NCI-H82 treated with DMSO at 0.1 percent for 48 hours (cell line): ENCODE measurements at regions not wholly inside any gene's neighbourhood (a gene's known extent, or its start where the extent isn't known, plus 50 kb on each side); places are given as distances from the start of the nearest gene placed in this dataset.

ENCODE experiments used
- DNase-seq: peaks from one replicate; lab custom pipeline; 2025; ENCODE audit not compliant: unreplicated experiment; lab: John Stamatoyannopoulos, UW

DNA sequence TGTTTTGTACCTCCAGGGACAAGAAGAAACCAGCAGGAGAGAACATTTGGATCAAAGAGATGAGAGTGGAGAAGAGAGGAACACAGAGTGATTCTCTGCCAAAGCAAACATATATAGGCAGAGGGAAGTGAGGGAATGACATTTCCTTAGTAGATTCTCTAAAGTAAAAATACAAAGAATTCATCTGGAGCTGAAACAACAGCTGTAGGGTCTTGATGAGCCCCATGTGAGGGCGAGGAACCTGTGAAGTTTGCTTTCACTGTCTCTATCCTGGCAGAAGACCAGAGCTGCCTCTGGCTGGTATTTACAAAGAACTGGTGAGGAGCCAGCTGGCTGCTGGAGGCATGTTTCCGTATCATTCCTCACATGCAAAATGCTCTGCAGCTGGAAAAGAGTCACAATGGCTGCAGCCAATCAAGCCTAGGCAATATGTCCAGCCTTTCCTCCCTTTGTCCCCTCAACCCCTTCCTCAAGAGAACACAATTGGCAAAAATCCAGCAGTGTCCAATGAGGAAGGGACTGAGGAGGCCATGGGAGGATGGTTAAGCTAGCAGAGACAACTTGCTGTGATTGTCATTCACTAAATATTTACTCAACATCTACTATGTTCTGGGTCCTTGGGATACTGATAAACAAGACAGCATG lies 122.5 kb downstream of the PHLDA1 start:
- DNase-seq, result no peak

DNA sequence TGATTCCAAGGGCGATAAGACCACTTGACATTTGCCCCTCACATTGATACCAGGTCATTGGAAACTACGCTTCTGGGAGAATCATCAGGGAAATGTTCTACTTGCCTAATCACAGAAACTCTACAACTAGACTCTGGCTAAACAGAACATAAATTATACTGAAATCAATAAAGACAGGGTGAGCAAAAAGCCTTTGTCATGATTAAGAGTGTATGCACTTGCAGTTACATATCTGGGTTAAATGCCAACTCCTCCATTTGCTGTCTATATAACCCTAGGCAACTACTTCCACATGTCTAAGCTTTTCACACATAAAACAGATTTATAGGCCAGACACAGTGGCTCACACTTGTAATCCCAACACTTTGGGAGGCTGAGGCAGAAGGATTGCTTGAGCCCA lies 125.7 kb downstream of the PHLDA1 start:
- DNase-seq, result no peak

DNA sequence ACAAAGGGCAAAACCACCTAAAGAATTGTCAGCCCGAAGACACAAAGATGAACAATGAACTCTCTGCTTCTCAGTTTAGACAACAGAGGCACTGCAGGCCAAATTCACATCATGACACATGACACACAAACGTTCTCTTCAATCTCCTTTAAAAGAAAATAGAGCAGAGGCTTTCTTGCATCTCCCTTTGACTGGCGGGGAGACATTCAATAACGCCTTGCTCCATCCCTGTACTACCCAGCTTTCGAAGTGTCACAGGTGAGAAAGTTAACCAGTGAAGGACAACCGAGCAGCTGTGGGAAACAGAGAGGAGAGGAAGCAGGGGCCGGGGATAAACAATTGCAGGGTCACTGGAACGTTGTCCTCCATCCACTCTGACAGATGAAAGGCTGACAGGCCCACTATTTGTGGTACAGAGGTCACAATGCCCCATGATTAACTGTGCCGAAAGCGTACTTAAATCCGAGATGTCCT lies 130.8 kb downstream of the PHLDA1 start:
- no peak for DNase-seq

DNA sequence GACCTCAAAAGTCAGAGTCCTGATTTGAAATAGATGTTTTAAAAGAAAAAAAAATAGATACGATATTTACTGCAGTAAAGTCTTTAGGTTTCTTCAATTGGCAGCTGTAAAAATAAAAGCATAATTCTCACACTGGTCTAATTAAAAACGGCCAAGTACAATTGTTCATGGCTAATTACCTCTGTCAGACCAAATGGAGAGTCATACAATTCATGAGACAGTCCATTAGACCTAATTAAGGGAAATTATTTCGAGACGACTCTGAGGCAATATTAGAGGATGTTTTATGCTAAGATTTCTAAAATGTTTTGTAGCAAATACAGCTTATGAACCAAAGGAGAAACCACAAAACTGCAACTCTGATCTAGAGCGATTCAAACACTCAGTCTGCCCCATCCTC lies 131.3 kb downstream of the PHLDA1 start:
- DNase-seq, result no peak

DNA sequence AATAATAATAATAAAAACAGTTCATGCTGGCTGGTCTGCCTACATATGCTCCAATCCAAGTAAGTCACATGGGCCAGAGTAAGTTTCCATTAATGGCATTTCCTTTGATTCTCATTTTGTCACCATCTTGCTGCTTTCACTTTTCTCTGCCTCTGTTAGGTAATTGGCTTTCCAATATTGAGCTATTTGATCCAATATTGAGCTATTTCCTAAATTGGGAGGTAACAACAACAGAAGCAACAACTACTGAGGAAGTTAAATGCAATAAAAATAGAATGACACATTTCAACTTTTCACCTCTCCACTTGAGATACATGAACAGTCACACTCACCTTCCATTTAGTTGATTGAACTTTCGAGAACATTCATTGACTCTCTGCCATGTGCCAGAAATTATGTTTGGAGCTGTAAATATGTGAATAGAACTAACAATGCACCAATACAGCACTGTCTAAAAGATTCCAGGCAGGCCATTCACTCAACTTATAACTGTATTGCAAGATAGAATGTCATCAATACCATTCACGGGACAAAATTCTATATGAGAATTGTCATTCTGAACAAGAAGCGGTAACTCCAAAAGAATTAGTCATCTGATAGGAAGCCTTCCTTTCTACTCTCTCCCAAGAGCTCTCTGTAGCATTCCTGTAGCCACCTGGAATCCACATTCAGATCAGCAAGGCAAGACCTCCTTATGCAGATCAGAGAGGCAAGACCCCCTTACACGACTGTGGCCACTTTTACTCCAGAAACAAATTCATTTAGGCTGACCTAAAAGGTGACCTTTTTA lies 136.4 kb downstream of the PHLDA1 start:
- DNase-seq, result no peak

DNA sequence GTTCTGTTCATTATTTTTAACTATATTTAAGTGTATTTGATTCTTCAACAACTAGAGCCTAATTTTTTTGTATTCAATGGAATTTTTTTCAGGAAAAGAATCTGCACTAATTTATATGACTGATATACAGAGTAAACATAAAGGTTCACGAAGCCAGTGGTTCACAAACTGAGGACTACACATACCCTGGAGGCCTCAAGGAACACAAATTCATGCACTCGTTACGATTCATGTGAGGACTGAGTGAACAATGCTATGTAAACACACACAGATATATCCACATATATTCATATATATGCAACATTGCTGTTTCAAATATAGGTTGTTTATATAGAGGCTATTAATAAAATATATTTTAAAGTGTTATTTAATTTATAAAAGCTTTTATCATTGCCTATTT lies 137.8 kb downstream of the PHLDA1 start:
- no peak for DNase-seq

DNA sequence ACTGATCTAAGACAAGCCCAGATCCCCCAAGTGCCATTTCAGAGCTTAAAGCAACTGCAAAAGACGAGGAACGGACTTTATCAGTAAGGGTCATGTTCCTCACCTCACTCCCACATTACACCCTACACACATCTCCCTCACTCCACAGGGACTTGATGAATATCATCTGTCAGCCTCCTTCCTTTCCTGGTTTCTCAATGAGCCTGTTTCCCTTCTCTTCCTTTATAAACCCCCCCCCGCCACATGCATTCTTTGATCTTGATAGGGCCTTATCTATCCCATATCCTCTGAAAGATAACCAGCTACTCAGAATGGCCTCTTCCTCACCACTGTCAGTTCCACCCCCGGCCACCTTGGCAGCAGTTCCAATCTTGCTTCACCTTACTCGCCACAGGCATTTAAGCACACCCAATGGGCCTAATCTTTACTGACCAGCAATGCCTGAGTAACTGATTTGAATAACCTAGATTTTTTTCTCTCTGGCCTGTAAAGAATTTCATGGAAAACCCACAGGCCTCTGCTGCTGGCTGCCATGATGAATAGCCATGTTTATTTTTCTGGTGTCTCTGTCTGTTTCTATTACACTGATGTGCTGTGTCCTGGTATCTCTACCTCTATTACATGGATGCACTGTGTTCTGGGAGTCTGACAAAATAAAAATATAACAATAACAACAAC lies 138.7 kb downstream of the PHLDA1 start:
- DNase-seq, result no peak

DNA sequence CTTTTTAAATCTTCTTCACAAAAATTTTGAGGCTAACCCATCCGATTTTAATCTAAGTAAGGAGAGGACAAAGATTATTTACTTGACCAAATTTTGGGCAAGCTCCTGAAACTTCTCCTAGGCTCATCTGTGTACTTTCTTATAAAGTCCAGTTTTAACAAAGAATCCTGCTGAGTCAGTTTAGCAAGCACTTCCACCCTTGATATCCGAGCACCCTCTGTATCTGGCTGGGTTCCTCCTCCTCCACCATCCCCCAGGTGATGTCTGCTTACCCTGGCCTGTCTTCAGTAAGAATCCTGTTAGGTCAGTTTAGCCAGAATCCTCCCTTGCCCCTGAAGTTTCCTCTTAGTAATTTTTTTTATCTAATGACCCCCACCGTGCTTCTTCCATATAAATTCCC lies 140.5 kb downstream of the PHLDA1 start:
- no peak for DNase-seq

DNA sequence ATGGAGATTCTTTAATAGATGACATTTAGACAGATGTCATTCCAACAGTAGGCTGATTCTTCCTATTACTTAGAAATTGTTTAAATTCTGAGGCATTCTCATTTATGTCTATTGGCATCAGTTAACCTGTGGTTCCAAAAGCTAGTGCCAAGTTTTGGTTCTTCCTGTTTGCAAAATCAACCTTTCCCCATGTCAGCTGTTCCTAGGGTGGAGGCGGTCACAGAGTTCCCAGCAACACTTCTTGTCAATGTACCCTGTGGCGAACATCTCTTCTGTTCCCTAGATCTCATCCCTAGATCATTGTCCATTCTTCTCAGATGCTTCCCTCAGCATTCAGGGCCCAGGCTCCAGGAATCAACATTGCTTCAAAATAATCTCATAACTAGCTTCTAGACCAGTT lies 140.9 kb downstream of the PHLDA1 start:
- DNase-seq, result no peak

DNA sequence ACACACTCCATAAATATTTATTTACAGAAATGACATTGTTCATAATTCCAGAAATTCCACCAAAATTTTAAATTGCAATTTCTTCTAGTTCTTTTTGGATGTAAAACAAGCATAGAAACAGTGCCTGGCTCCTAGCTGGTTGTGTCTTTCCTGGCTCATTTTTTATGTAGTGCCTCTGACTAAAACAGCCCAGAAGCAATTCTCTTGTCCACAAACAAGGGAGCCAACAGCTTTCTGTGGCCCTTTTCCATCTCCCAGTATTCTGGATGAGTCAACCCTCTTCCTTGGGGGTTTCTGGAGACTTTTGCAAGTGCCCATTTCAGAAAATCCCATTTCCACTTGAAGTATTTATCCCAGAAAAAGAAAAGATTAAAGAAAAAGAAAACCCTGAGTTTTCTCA lies 141.4 kb downstream of the PHLDA1 start:
- no peak for DNase-seq

DNA sequence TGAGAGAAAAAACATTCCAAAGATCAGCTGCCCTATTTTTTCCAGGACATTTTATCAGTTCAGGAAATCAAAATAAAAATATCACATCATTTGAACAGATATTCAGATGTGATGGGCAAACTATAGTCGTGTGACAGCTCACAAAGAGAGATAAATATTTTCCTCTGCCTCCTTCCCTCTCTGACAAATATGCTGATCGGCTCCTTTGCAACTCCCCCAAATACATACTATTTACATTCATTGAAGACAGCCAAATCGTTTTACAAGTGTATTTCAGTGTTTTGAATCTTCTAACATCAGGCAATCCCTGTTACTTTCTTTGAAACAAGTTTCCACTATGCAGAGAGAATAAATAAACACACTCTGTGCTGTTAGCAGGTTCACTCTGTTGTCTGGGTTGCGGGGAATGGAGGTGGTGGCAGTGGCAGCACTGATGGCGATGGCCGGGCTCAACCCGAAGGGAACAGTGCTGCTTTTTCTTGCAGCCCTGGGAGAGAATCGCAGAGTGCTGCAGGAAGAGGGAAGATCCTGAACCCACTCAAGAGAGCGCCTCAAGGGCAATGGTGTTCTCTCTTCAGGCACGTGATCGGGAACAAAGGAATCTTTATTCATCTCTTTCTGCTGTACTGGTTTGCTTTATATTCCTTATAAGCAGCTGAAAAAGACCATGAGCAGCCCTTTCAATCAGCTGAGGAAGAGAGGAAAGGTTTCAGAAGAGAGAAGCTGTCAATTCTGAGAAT lies 142.5 kb downstream of the PHLDA1 start:
- no peak for DNase-seq

DNA sequence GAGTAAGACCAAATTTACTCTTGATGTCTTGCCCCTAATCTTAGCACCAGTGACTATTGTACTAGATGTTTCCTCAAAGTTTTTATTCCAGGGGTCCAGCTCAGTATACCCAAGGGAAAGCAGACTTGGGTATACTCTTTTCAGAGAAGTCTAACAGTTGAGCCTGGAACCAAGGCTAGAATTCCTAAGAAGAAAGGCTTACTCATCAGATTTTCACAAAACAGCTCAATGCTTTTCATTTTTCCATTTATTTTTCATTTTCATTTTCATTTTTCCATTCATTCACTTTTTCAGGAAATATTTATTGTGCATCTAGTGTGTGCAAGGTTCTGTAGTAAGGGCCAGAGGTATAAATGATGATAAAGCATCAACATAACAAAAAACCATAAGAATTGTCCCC lies 143.2 kb downstream of the PHLDA1 start:
- DNase-seq, result no peak

DNA sequence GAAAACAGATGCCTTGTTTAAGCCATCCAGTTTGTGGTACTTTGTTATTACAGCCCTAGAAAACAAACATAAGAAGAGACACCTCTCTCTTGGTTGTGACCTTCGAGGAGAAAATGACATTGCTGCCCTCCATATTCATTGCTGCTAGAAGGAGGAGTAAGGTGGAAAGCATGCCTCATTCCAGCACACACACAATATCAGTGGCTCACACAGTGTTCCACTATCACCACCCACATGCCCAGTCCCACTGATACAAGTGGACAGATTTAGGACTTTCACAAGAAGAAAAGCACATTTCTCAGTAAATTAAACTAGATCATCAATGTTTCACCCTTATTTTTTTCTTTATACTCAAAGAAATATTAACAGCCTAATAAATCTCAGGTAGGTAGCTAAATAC lies 143.6 kb downstream of the PHLDA1 start:
- no peak for DNase-seq

DNA sequence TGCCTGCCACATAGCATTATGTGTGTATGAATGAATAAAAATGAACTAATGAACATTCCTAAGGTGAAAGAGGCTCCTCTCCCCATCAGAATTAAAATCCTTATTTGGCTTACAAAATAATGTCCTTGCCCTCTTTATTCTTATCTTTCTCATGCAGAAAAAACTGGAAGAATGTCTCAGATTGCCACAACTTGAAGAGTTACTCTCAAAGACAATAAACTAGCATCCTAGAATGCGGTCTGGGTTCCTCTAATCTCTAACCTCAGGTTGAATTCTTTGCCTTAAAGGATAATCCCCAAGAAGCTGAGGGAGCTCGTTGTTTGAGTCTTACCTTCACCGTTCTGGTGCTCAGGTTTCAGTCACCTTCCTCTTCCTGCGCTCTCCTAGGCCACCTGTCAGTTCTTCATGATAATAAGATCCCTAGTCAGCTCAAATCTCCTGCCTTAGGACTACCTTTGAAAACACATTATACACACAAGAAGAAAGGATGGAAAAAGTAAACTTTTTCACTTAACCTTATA lies 147.1 kb downstream of the PHLDA1 start:
- no peak for DNase-seq

DNA sequence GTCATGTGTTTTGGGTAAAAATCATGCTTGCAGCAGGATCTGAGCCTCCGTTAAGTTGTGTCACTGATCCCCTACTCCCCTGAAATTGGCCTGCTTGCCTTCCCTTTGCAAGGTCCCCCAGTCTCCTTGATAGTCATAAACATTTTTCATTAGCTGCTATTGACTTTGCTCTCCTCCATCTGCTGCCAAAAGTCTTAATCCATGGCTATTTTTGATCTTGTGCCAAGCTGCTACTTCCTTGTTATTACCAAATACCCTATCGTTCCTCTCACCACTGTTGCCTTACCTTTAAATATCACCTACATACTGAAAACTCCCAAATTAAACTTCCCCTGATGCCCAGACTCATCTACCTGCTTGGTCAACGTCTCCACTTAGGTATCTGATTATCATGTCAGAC lies 148.3 kb downstream of the PHLDA1 start:
- DNase-seq, result peak; percentile 63

DNA sequence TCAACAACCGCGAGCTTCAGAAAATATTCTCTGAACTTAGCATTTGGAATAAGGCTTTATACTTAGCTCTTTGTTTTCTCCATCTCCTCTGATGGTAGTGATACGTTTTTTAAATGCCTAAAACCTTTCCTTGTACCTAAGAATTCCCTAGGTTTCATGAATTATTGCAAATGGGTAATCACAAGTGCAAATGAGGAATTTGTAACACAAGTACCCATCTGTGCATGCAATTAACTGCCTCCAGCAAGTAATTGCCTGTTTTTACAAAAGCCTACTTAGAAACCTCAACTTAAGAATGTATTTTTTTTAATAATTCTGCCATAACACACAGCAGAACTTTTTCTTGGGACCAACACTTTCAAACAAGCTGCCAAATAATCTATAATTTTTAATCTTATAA lies 149.2 kb downstream of the PHLDA1 start:
- DNase-seq, result no peak

DNA sequence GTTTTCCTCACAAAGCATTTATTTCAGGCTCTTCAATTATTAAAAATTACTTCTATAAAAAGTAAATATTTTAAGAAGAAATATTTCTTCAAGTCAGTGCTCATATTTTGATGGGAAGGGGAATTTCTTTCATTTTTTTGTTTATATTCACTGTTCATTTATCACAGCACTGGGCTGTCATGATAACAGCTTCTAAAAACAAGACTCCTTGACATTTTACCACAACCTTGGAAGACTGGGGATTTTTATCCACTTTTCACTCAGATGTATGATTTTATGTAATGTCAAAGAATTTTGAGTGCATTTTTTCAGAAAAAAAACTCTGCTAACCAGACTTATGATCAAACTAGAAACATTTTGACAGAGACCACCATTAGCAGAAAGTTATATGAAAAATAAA lies 149.7 kb downstream of the PHLDA1 start:
- no peak for DNase-seq

DNA sequence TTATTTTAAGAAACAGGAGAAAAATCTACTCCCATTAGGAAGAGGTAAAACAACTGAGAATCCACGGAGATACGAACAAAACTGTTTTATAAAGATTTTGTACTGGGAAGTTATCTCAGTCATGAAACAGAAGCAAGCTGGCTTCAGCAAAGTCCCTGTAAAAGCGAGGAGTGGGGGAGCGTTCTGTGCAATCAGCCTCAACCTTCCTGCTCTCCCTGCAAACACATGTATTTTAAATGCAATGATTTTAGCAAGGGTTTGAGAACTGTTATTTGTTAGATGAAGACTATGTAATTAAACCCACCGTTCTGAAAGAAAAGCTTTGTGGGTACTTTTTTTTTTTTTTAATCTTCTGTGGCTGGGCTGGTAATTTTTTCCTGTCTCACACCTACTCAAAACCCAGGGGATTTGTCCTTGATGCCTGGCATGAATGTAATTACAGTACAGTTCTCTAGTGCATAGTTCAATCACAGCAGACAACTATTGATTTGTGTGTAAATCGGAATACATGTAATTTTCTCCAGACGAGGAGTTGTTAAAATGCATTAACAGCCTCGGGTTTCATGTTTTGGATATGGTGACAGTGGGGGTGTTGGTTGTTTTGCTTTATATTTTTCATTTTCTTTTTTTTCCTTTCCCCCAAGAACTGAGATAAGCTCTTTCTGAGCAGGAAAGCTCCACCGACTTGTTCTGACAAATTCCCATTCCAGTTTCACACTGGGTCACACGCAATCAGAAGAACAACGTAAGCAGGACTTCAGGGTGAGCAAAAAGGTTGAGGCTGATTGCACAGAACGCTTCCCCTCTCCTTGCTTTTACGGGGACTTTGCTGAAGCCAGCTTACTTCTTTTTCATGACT lies 153.6 kb downstream of the PHLDA1 start:
- peak; percentile 55 for DNase-seq

DNA sequence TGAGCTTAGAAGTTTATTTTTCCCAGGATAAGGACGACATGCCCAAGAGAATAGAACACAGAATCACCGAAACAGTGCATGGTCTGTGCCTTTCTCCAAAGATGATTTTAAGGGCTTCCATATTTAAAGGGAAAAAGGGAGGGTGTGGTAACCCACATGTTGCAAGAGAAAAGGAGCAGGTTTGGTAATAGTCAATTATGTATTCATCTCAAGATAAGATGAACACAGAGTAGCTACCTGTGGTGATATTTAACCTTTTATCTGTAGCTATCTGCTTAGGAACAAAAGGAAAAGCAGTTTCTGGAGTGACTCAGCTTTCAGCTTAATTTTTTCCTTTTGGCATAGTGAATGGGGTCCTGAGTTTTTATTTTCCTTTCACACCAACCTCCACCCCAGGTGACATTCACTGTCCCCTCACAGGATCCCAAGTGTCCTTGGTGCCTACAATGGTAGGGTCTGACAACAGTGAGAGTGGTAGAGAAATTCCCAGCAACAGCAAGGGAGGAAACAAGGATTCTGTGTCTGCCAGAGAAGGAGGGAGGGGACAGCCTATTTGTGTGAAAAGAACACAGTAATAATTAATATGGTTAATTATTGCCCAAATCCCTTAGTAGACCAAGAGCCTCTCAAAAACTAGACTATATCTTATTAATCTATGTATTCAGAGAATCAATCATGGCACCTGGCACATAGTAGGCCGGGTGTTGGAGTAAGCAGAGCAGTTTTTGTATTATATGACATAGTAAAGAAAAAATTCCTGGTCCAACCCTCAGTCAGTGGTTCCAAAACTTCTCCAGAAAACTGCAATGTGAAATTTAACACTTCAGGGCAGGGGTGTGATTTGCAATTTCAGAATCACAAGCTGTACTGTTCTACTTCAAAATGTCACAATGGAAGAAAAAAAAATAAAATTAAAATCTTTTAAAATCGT lies 154.5 kb downstream of the PHLDA1 start:
- DNase-seq, result no peak
